SK-N-MC (cell line): ENCODE measurements at regions not wholly inside any gene's neighbourhood (a gene's known extent, or its start where the extent isn't known, plus 50 kb on each side); places are given as distances from the start of the nearest gene placed in this dataset.

Source experiments
- EZH2 ChIP-seq: fragments of 200-600 bp; sonication (generic); IDR thresholded peaks from one replicate; pipeline ENCODE4 v1.6.1; 2017; ENCODE audit warnings: antibody characterized with exemption
- FOXP2 ChIP-seq: optimal IDR thresholded peaks from 2 replicates; pipeline ENCODE3; 2011; ENCODE audit warnings: mild to moderate bottlenecking, moderate library complexity; ENCODE audit not compliant: insufficient read depth; ENCODE audit errors: extremely low read length, control extremely low read depth
- POLR2AphosphoS5 ChIP-seq: IDR thresholded peaks from 2 replicates; pipeline ENCODE4 v1.6.1; 2012; ENCODE audit warnings: mild to moderate bottlenecking, low read depth, low read length, borderline replicate concordance

DNA sequence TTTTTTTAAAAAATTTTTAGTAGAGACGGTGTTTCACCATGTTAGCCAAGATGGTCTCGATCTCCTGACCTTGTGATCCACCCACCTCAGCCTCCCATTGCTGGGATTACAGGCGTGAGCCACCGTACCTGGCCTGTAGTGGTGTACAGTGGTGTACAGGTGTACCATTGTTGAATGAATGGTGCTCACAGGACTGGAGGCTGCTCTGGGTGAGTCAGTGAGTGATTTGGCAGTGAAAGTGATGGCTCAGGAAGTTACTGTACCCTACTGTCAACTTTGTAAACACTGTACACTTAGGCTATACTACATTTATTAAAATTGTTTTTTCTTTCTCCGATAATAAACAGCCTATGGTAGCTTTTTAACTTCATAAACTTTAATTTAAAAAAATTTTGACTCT lies 122.8 kb upstream of the EEF1E1 start:
- TF ChIP-seq EZH2 (no peak), POLR2AphosphoS5 (no peak), FOXP2 (no peak)
